HUES48 (cell line): ENCODE measurements at regions not wholly inside any gene's neighbourhood (a gene's known extent, or its start where the extent isn't known, plus 50 kb on each side); places are given as distances from the start of the nearest gene placed in this dataset.

Experiments
- H3K27ac ChIP-seq: one replicate; pipeline ENCODE4 v1.7.0; 2013; ENCODE audit warnings: low read depth, low read length, inconsistent platforms
- H3K27me3 ChIP-seq: 2 replicates; pipeline ENCODE4 v1.6.1; 2013; ENCODE audit warnings: mild to moderate bottlenecking, low read length; ENCODE audit not compliant: control insufficient read depth, insufficient read depth
- H3K36me3 ChIP-seq: 2 replicates; pipeline ENCODE4 v1.6.1; 2013; ENCODE audit warnings: low read length; ENCODE audit not compliant: control insufficient read depth, insufficient read depth
- H3K4me1 ChIP-seq: 2 replicates; pipeline ENCODE4 v1.6.1; 2013; ENCODE audit warnings: mild to moderate bottlenecking, low read length; ENCODE audit not compliant: control insufficient read depth, insufficient read depth
- H3K4me3 ChIP-seq: 2 replicates; pipeline ENCODE4 v1.5.1; 2013; ENCODE audit warnings: mild to moderate bottlenecking, low read depth, low read length
- H3K9ac ChIP-seq: 2 replicates; pipeline ENCODE4 v1.6.1; 2013; ENCODE audit warnings: mild to moderate bottlenecking, low read depth, low read length, moderate library complexity
- H3K9me3 ChIP-seq: 2 replicates; pipeline ENCODE4 v1.6.1; 2013; ENCODE audit warnings: low read length; ENCODE audit not compliant: control insufficient read depth, insufficient read depth

- no peak overlapping the region for H3K9ac ChIP-seq
- H3K27ac ChIP-seq = no peak overlapping the region
- no peak overlapping the region for H3K4me3 ChIP-seq
- H3K4me1 ChIP-seq = peaks cover 10% of the 10 kb centered on the region
- H3K36me3 ChIP-seq = no peaks in the 10 kb centered on the region
- H3K27me3 ChIP-seq = no peaks in the 10 kb centered on the region
- no peaks in the 10 kb centered on the region for H3K9me3 ChIP-seq
Observed at GRCh38 chr11:47913529-47914244, 65.5 kb upstream of the NUP160 start.

DNA sequence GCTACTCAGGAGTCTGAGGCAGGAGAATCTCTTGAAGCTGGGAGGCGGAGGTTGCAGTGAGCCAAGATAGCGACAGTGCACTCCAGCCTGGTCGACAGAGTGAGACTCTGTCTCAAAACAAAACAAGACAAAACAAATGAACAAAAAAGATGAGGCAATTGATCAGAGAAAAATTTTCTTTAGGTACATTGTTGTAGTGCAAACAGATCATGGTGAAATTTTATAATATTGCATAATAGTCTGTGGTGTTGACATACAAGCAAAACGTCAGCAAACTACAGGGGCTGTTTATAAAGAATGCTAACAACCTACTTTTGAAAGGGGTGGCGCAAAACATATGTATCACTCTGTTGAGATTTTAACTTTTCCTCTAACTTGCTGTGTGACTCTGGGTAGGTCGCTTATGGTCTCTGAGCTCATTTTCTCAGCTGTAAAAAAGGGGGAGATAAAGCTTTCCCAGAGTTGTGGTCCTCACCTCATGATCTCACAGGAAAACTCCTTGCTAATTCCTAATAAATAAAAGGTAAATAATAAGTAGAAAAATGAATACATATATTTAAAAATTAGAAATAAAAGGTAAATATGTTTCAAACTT lies 64.8 kb upstream of the NUP160 start:
- peaks cover 6% of the 10 kb centered on the region for H3K4me1 ChIP-seq
- H3K36me3 ChIP-seq = no peaks in the 10 kb centered on the region
- H3K9ac ChIP-seq = no peak overlapping the region
- no peaks in the 10 kb centered on the region for H3K9me3 ChIP-seq
- H3K4me3 ChIP-seq = no peak overlapping the region
- H3K27me3 ChIP-seq = no peaks in the 10 kb centered on the region
- no peak overlapping the region for H3K27ac ChIP-seq

GRCh38 chr11:47911149-47911548 lies 63.0 kb upstream of the NUP160 start:
- no peak overlapping the region for H3K4me3 ChIP-seq
- H3K27ac ChIP-seq = no peak overlapping the region
- H3K9ac ChIP-seq = no peak overlapping the region
- no peaks in the 10 kb centered on the region for H3K4me1 ChIP-seq
- H3K27me3 ChIP-seq = no peaks in the 10 kb centered on the region
- no peaks in the 10 kb centered on the region for H3K36me3 ChIP-seq
- no peaks in the 10 kb centered on the region for H3K9me3 ChIP-seq

DNA sequence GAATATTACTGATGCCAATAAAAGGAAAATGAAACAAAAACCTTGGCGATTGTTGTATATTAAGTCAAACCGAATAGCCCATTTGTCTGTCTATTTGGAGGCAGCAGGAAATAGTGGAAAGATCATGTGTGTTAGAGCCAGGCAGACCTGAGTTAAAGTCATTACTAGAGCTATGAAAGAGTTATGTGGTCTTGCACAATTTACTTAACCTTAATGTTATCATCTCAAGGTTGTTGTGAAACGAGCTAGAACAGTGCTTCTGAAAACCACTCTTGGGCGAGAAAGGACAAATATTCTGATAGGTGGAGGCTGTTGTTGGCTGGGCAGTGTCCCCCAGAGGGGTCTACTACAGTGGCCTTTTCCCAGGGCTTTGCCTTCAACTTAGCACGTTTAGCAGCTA lies 60.0 kb upstream of the NUP160 start:
- no peak overlapping the region for H3K9ac ChIP-seq
- no peaks in the 10 kb centered on the region for H3K4me1 ChIP-seq
- no peaks in the 10 kb centered on the region for H3K36me3 ChIP-seq
- H3K27me3 ChIP-seq = no peaks in the 10 kb centered on the region
- no peak overlapping the region for H3K4me3 ChIP-seq
- H3K9me3 ChIP-seq = no peaks in the 10 kb centered on the region
- H3K27ac ChIP-seq = no peak overlapping the region

GRCh38 chr11:47907499-47907898 lies 59.3 kb upstream of the NUP160 start:
- Histone ChIP-seq H3K27me3 (no peaks in the 10 kb centered on the region), H3K4me1 (no peaks in the 10 kb centered on the region), H3K4me3 (no peak overlapping the region), H3K36me3 (no peaks in the 10 kb centered on the region), H3K9me3 (no peaks in the 10 kb centered on the region), H3K27ac (no peak overlapping the region), H3K9ac (no peak overlapping the region)

- Histone ChIP-seq H3K36me3 (no peaks in the 10 kb centered on the region), H3K4me1 (no peaks in the 10 kb centered on the region), H3K9me3 (no peaks in the 10 kb centered on the region), H3K9ac (no peak overlapping the region), H3K27me3 (no peaks in the 10 kb centered on the region), H3K27ac (no peak overlapping the region), H3K4me3 (no peak overlapping the region)
Observed at GRCh38 chr11:47906066-47906465, 57.9 kb upstream of the NUP160 start.

GRCh38 chr11:47905358-47906059 lies 57.4 kb upstream of the NUP160 start:
- H3K9ac ChIP-seq = no peak overlapping the region
- H3K4me1 ChIP-seq = no peaks in the 10 kb centered on the region
- no peaks in the 10 kb centered on the region for H3K27me3 ChIP-seq
- no peak overlapping the region for H3K4me3 ChIP-seq
- H3K36me3 ChIP-seq = no peaks in the 10 kb centered on the region
- no peaks in the 10 kb centered on the region for H3K9me3 ChIP-seq
- H3K27ac ChIP-seq = no peak overlapping the region

DNA sequence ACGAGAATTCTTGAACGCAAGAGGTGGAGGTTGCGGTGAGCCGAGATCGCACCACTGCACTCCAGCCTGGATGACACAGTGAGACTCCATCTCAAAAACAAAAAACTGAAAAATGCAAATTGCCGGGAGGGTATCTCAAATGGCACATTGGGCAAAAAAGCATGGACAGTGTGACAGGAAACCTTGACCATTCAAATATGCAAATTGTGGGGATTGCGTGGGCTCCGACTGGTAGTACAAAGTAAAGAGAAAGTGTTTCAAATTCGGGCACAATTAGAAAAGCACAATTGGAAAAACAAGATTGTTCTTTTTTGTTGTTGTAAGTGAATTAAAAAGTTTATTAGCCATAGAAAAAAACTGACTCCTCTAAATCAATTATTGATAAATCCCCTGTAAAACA lies 56.7 kb upstream of the NUP160 start:
- no peaks in the 10 kb centered on the region for H3K36me3 ChIP-seq
- H3K4me3 ChIP-seq = no peak overlapping the region
- H3K9me3 ChIP-seq = no peaks in the 10 kb centered on the region
- no peak overlapping the region for H3K9ac ChIP-seq
- H3K4me1 ChIP-seq = no peaks in the 10 kb centered on the region
- no peaks in the 10 kb centered on the region for H3K27me3 ChIP-seq
- no peak overlapping the region for H3K27ac ChIP-seq

DNA sequence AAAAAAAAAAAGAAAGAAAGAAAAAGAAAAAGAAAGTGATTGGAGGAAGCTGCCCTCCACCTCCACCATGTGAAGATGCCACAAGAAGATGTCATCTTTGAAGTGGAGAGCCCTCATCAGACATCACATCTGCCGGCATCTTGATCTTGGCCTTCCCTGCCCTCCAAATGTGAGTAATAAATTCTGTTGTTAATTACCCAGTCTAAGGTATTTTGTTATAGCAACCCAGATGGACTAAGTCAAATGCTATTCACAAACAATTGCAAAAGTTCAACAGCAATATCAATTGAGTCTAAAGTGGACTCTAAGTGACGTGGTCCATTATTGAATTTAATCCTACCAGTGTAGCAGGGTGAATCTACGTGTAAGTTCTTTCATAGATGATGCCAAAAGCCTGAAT lies 55.9 kb upstream of the NUP160 start:
- no peak overlapping the region for H3K9ac ChIP-seq
- no peaks in the 10 kb centered on the region for H3K4me1 ChIP-seq

DNA sequence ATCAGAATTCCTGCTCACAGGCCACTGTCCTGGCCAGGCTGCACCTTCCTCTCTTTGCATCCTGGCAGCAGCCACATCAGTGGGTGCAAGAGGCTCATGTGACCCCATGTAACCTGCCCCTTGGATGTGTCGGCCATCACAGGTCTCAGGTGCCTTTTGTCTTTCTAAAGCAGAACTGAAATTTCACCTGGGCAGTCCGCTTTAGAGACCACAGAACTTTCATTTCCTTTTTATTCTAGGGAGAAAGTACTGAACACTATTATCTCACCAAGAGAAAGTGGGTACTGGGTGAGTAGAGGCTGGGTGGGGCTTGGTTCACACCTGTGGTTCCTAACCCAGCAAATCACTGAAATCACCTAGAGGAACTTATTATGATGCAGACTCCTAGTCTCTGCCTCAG lies 51.7 kb upstream of the NUP160 start:
- no peaks in the 10 kb centered on the region for H3K36me3 ChIP-seq
- no peak overlapping the region for H3K27ac ChIP-seq
- H3K4me1 ChIP-seq = no peaks in the 10 kb centered on the region
- H3K4me3 ChIP-seq = no peak overlapping the region
- H3K9ac ChIP-seq = no peak overlapping the region
- no peaks in the 10 kb centered on the region for H3K27me3 ChIP-seq
- H3K9me3 ChIP-seq = no peaks in the 10 kb centered on the region

More for the DNA sequence above, 55.9 kb upstream of the NUP160 start:
- Histone ChIP-seq H3K9me3 (no peaks in the 10 kb centered on the region), H3K27me3 (no peaks in the 10 kb centered on the region), H3K27ac (no peak overlapping the region), H3K36me3 (no peaks in the 10 kb centered on the region), H3K4me3 (no peak overlapping the region)
